Spleen (tissue), 11 donors: ENCODE measurements at regions not wholly inside any gene's neighbourhood (a gene's known extent, or its start where the extent isn't known, plus 50 kb on each side); places are given as distances from the start of the nearest gene placed in this dataset.

ENCODE experiments used
- DNase-seq: peaks from one replicate; pipeline ENCODE4 v3.0.0-alpha.2; 2020
- H3K27ac ChIP-seq, 8 donors: fragments of 200-600 bp; sonication (generic) in 7 of 8; 1 replicate in 4 of 8; 2 replicates in 4 of 8; pipeline versions ENCODE4 v1.5.0 to v1.8.0; 2016 to 2021; ENCODE audit warnings: inconsistent platforms in 4 of 8, mild to moderate bottlenecking in 4 of 8, moderate library complexity in 1 of 8
- H3K27me3 ChIP-seq, 7 donors: fragments of 200-600 bp; sonication (generic) in 6 of 7; replicated peaks in 1 of 7; 1 replicate in 4 of 7; 2 replicates in 3 of 7; pipeline versions ENCODE4 v1.5.0 to v1.8.0; 2016 to 2021; ENCODE audit warnings: inconsistent platforms in 3 of 7, mild to moderate bottlenecking in 1 of 7
- H3K36me3 ChIP-seq, 6 donors: fragments of 200-600 bp; sonication (generic) in 5 of 6; 1 replicate in 4 of 6; 2 replicates in 2 of 6; pipeline versions ENCODE4 v1.5.0 to v1.8.0; 2016 to 2021; ENCODE audit warnings: inconsistent platforms in 2 of 6
- H3K4me1 ChIP-seq, 6 donors: fragments of 200-600 bp; sonication (generic) in 5 of 6; 1 replicate in 3 of 6; 2 replicates in 3 of 6; pipeline versions ENCODE4 v1.5.0 to v1.8.0; 2016 to 2021; ENCODE audit warnings: inconsistent platforms in 3 of 6
- H3K4me3 ChIP-seq, 8 donors: fragments of 200-600 bp; sonication (generic) in 7 of 8; 1 replicate in 4 of 8; 2 replicates in 4 of 8; pipeline versions ENCODE4 v1.5.0 to v1.8.0; 2016 to 2021; ENCODE audit warnings: inconsistent platforms in 4 of 8, mild to moderate bottlenecking in 4 of 8, moderate library complexity in 2 of 8
- H3K9me3 ChIP-seq, 8 donors: fragments of 200-600 bp; sonication (generic) in 7 of 8; 1 replicate in 4 of 8; 2 replicates in 4 of 8; pipeline versions ENCODE4 v1.5.0 to v1.8.0; 2016 to 2021; ENCODE audit warnings: inconsistent platforms in 4 of 8
- POLR2A ChIP-seq, 3 donors: fragments of 450-650 bp; IDR thresholded peaks; one replicate each; pipeline ENCODE4 v1.5.1; 2017; ENCODE audit warnings: antibody characterized with exemption in 3 of 3, mild to moderate bottlenecking in 1 of 3
- POLR2AphosphoS5 ChIP-seq, 3 donors: sonication (generic); formaldehyde crosslinking; IDR thresholded peaks; one replicate each; pipeline ENCODE4 v1.5.1; 2017; ENCODE audit warnings: antibody characterized with exemption in 3 of 3
- WGBS, 5 donors: extraction: QIAGEN DNeasy Blood & Tissue Kit in 3 of 5; methylation state at CpG; one replicate each; pipeline versions ENCODE4 v1.1.5 to v1.1.7; 2013 to 2018; 5-methylcytosine and 5-hydroxymethylcytosine counted together
- intact Hi-C: fragments of 100-400 bp; cut with DNase I; formaldehyde crosslinking; loops from one replicate; pipeline ENCODE4 v1.15.0; 2023; ENCODE audit warnings: low total_unique reads
- TF ChIP-seq, protein P1 (sequence below), 11 experiments: fragments of 200-600 bp in 7 of 11; fragments of 450-650 bp in 4 of 11; sonication (generic) in 4 of 11; IDR thresholded peaks in 8 of 11; conservative IDR thresholded peaks in 3 of 11; 1 replicate in 7 of 11; 2 replicates in 4 of 11; pipeline versions ENCODE4 v1.4.0 to v1.8.0; 2016 to 2021; ENCODE audit warnings: antibody characterized with exemption in 11 of 11, inconsistent platforms in 4 of 11, mild to moderate bottlenecking in 1 of 11
- donor health status: healthy with polysubstance abuse.
- donor health status: DM: no; HTN: no; CAD: no; lungs with moderate emphysema.
- donor health status: DM: no; HTN: no; CAD: no.
- donor health status: Bipolar disorder and iron deficiency.
- donor health status: healthy.
- donor health status: DM: no; HTN: no; CAD: no.
- donor health status: DM: yes; HTN: yes; CAD: no.

DNA sequence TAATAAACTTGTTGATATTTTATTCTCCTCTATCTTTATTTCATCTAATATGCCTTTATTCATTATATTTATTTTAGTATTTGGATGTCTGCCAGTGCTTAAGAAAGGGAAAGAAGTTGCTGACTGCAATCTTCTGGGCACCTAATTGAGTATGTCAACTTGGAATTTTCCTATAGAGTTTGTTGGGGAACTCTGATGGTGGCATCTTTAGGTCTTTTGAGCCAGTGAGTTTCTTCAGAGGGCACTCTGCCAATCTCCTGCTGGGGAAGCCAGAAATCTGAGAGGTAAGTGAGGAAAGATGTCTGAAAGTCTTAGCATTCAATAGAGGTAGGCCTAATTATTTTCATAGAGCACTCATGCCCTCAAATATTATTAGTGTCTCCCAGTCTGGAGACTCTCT lies 475.0 kb downstream of the GABRG1 start:
- H3K4me3 ChIP-seq: no peak overlapping the region
- H3K27me3 ChIP-seq: no peaks in the 10 kb centered on the region
- H3K36me3 ChIP-seq: no peaks in the 10 kb centered on the region
- no peak for DNase-seq
- intact Hi-C loops: no loop called here
- TF ChIP-seq POLR2A (IDR thresholded peaks at IDR 0.05) (no peak), POLR2AphosphoS5 (IDR thresholded peaks at IDR 0.05) (no peak)
- TF ChIP-seq, protein P1, sequence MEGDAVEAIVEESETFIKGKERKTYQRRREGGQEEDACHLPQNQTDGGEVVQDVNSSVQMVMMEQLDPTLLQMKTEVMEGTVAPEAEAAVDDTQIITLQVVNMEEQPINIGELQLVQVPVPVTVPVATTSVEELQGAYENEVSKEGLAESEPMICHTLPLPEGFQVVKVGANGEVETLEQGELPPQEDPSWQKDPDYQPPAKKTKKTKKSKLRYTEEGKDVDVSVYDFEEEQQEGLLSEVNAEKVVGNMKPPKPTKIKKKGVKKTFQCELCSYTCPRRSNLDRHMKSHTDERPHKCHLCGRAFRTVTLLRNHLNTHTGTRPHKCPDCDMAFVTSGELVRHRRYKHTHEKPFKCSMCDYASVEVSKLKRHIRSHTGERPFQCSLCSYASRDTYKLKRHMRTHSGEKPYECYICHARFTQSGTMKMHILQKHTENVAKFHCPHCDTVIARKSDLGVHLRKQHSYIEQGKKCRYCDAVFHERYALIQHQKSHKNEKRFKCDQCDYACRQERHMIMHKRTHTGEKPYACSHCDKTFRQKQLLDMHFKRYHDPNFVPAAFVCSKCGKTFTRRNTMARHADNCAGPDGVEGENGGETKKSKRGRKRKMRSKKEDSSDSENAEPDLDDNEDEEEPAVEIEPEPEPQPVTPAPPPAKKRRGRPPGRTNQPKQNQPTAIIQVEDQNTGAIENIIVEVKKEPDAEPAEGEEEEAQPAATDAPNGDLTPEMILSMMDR (IDR thresholded peaks at IDR 0.05 in 8 of 11, conservative IDR thresholded peaks at IDR 0.05 in 3 of 11): no peak
- H3K9me3 ChIP-seq: no peaks in the 10 kb centered on the region
- H3K4me1 ChIP-seq: no peaks in the 10 kb centered on the region
- no peak overlapping the region for H3K27ac ChIP-seq

DNA sequence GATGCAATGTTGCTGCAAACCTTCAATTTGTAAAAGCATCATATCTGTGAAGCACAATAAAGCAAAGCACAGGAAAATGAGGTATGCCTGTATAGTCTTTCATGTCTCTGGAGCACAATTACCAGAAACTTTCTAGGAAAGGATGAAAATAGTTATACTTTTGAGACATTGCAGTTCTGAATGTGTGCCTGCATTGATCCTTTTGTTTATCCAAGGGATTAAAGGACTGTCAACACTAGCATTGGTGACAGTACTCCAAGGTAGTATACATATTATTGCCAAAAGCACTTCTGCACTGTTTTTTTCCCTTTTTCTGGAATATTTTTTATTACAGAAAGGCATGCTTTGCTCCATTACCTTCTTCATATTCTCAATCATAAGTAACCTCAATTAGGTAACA lies 476.0 kb downstream of the GABRG1 start:
- intact Hi-C loops: no loop called here
- no peak for TF ChIP-seq POLR2A (IDR thresholded peaks at IDR 0.05)
- no peak for TF ChIP-seq POLR2AphosphoS5 (IDR thresholded peaks at IDR 0.05)
- TF ChIP-seq, protein P1 (IDR thresholded peaks at IDR 0.05 in 8 of 11, conservative IDR thresholded peaks at IDR 0.05 in 3 of 11): no peak
- Histone ChIP-seq H3K9me3 (no peaks in the 10 kb centered on the region), H3K27me3 (no peaks in the 10 kb centered on the region), H3K4me3 (no peak overlapping the region), H3K36me3 (no peaks in the 10 kb centered on the region), H3K27ac (no peak overlapping the region), H3K4me1 (no peaks in the 10 kb centered on the region)
- DNase-seq: no peak

DNA sequence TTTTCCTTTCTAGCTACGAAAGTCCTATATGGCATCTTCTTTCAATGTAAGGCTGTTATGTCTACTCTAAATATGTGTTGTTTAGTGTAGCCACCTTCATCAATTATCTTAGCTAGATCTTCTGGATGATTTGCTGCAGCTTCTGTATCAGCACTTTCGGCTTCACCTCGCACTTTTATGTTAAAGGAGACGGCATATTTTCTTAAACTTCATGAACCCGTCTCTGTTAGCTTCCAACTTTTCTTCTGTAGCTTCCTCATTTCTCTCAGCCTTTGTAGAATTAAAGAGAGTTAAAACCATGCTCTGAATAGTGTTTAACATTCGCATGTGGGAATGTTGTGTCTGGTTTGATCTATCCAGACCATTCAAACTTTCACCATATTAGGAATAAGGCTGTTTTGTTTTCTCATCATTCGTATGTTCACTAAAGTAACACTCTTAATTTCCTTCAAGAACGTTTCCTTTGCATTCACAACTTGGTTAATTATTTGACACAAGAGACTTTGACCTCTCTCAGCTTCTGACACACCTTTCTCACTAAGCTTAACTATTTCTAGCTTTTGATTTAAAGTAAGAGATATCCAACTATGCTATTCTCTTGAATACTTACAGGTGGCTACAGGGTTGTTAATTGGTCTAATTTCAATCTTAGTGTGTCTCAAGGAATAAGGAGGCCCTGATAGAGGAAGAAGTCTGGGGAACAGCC lies 476.8 kb downstream of the GABRG1 start:
- Histone ChIP-seq H3K9me3 (no peaks in the 10 kb centered on the region), H3K27ac (no peak overlapping the region), H3K36me3 (no peaks in the 10 kb centered on the region), H3K4me1 (no peaks in the 10 kb centered on the region), H3K27me3 (no peaks in the 10 kb centered on the region), H3K4me3 (no peak overlapping the region)
- WGBS, 5 donors: 81 to 91% (median 87%) methylated on average over 8 of the region's 8 CpGs
- DNase-seq: no peak
- TF ChIP-seq, protein P1 (IDR thresholded peaks at IDR 0.05 in 8 of 11, conservative IDR thresholded peaks at IDR 0.05 in 3 of 11): no peak
- TF ChIP-seq POLR2AphosphoS5 (IDR thresholded peaks at IDR 0.05): no peak
- no peak for TF ChIP-seq POLR2A (IDR thresholded peaks at IDR 0.05)
- intact Hi-C loops: no loop called here

DNA sequence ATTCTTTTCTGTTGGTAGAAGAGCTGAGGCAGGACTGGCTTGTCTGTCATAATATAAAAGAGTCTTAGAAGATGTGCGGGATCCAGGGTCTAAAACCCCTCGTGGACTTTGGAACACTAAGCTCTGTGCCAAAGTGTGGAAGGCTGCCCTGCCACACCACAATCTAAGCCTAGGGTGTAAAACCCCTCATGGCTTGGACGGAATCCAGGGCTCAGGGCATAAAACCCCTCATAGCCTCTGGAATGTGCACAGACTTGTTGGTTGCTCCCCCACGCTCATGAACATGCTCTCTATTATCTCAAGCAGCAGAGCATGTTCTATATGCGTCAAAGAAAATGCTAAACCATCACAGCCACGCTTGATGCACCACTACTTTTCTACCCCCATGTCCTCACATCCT lies 483.6 kb downstream of the GABRG1 start:
- no peak overlapping the region for H3K27ac ChIP-seq
- WGBS, 5 donors: 68 to 88% (median 87%) methylated on average over 6 of the region's 6 CpGs
- H3K4me3 ChIP-seq: no peak overlapping the region
- intact Hi-C loops: no loop called here
- H3K9me3 ChIP-seq: peaks cover 0 to 8% (median 0%) of the 10 kb centered on the region in 8 donors
- no peaks in the 10 kb centered on the region for H3K27me3 ChIP-seq
- DNase-seq: no peak
- H3K4me1 ChIP-seq: no peaks in the 10 kb centered on the region
- no peaks in the 10 kb centered on the region for H3K36me3 ChIP-seq
- TF ChIP-seq, protein P1 (IDR thresholded peaks at IDR 0.05 in 8 of 11, conservative IDR thresholded peaks at IDR 0.05 in 3 of 11): no peak
- TF ChIP-seq POLR2A (IDR thresholded peaks at IDR 0.05): no peak
- no peak for TF ChIP-seq POLR2AphosphoS5 (IDR thresholded peaks at IDR 0.05)
